ENCODE measurements at regions not wholly inside any gene's neighbourhood (a gene's known extent, or its start where the extent isn't known, plus 50 kb on each side); places are given as distances from the start of the nearest gene placed in this dataset.

DNA sequence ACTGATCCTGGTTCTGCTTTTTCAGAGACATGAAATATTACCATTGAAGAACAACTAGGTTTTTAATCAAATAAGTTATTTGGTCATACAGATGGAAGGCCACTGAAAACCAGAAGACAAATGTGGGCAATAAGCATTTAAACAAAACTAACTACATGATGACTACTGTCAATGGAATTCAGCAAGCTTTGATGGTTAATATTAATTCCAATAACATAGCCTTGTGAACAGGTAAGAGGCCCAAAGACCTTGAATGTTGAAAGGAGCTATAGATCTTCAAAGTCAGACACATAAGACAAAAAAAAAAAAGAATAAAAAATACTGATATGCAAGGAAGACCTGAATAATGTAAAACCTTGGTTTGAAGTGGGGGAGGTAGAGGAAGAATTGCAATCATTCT lies 1955.6 kb upstream of the CELF4 start:
- Histone ChIP-seq H3K9me3 (no peaks in the 10 kb centered on the region), H3K4me1 (no peaks in the 10 kb centered on the region), H3K36me3 (no peaks in the 10 kb centered on the region), H3K27me3 (replicated peaks in 1 of 7) (no peaks in the 10 kb centered on the region), H3K27ac (no peak overlapping the region), H3K4me3 (no peak overlapping the region)
- no peak for DNase-seq
- intact Hi-C loops (cut with DNase I; ENCODE audit: low total_unique reads): no loop called here
- TF ChIP-seq POLR2AphosphoS5 (IDR thresholded peaks at IDR 0.05): no peak
- TF ChIP-seq, protein P1, sequence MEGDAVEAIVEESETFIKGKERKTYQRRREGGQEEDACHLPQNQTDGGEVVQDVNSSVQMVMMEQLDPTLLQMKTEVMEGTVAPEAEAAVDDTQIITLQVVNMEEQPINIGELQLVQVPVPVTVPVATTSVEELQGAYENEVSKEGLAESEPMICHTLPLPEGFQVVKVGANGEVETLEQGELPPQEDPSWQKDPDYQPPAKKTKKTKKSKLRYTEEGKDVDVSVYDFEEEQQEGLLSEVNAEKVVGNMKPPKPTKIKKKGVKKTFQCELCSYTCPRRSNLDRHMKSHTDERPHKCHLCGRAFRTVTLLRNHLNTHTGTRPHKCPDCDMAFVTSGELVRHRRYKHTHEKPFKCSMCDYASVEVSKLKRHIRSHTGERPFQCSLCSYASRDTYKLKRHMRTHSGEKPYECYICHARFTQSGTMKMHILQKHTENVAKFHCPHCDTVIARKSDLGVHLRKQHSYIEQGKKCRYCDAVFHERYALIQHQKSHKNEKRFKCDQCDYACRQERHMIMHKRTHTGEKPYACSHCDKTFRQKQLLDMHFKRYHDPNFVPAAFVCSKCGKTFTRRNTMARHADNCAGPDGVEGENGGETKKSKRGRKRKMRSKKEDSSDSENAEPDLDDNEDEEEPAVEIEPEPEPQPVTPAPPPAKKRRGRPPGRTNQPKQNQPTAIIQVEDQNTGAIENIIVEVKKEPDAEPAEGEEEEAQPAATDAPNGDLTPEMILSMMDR (IDR thresholded peaks at IDR 0.05 in 8 of 11, conservative IDR thresholded peaks at IDR 0.05 in 3 of 11): no peak
- TF ChIP-seq POLR2A (IDR thresholded peaks at IDR 0.05): no peak

DNA sequence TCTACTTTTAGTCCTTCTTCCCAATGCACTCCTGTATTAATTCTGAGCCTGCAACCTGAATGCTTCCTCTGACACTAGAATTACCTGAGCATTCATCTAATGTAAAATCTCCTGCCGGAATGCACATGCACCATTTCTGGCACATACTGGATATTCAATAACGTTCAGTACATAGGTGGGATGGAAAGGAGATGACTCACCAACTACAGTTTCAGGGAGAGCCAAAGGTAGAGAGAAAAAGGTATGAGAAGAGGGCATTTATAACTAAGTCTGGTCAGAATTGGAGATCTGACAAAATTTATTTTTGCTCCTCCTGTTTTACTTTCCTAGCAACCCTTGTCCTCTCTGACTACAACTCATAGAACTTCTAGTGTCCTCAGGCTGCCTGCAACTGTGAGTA lies 1954.1 kb upstream of the CELF4 start:
- intact Hi-C loops (cut with DNase I; ENCODE audit: low total_unique reads): no loop called here
- no peak overlapping the region for H3K27ac ChIP-seq

DNA sequence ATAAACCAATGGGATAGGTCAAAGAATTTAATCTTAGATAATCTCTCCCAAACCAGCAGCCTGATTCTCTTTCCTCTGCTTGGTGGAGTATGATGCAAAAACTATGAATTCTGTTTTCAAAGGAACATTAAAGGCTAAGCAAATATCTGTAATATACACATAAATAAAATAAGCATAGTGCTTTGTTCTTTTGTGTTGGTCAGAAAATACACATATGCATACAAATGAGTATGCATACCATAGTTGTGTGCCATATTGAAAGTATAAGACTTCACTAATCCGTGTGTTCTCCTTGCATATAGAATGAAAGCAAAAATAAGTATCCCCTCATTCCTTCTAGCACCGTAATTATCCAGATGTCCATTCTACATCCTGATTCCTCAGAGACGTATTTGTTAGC lies 1949.7 kb upstream of the CELF4 start:
- intact Hi-C loops (cut with DNase I; ENCODE audit: low total_unique reads): no loop called here
- 79 to 93% (median 86%) methylated on average over 3 of the region's 3 CpGs for WGBS, 5 donors
- Histone ChIP-seq H3K27ac (no peak overlapping the region), H3K4me3 (no peak overlapping the region), H3K36me3 (no peaks in the 10 kb centered on the region), H3K4me1 (no peaks in the 10 kb centered on the region), H3K9me3 (no peaks in the 10 kb centered on the region), H3K27me3 (replicated peaks in 1 of 7) (no peaks in the 10 kb centered on the region)
- DNase-seq: no peak
- TF ChIP-seq POLR2AphosphoS5 (IDR thresholded peaks at IDR 0.05) (no peak), POLR2A (IDR thresholded peaks at IDR 0.05) (no peak)
- TF ChIP-seq, protein P1 (IDR thresholded peaks at IDR 0.05 in 8 of 11, conservative IDR thresholded peaks at IDR 0.05 in 3 of 11): no peak

More for the DNA sequence above, 1954.1 kb upstream of the CELF4 start:
- no peak for TF ChIP-seq POLR2A (IDR thresholded peaks at IDR 0.05)
- TF ChIP-seq POLR2AphosphoS5 (IDR thresholded peaks at IDR 0.05): no peak
- TF ChIP-seq, protein P1 (IDR thresholded peaks at IDR 0.05 in 8 of 11, conservative IDR thresholded peaks at IDR 0.05 in 3 of 11): no peak
- WGBS, 5 donors: 84 to 91% (median 88%) methylated on average over 2 of the region's 2 CpGs
- Histone ChIP-seq H3K36me3 (no peaks in the 10 kb centered on the region), H3K27me3 (replicated peaks in 1 of 7) (no peaks in the 10 kb centered on the region), H3K4me3 (no peak overlapping the region), H3K4me1 (no peaks in the 10 kb centered on the region), H3K9me3 (no peaks in the 10 kb centered on the region)
- no peak for DNase-seq

- Histone ChIP-seq H3K27me3 (replicated peaks in 1 of 7) (no peaks in the 10 kb centered on the region), H3K9me3 (no peaks in the 10 kb centered on the region), H3K4me3 (no peak overlapping the region), H3K36me3 (no peaks in the 10 kb centered on the region), H3K27ac (no peak overlapping the region), H3K4me1 (no peaks in the 10 kb centered on the region)
- TF ChIP-seq POLR2A (IDR thresholded peaks at IDR 0.05): no peak
- TF ChIP-seq, protein P1 (IDR thresholded peaks at IDR 0.05 in 8 of 11, conservative IDR thresholded peaks at IDR 0.05 in 3 of 11): no peak
- no peak for TF ChIP-seq POLR2AphosphoS5 (IDR thresholded peaks at IDR 0.05)
- 62 to 80% (median 67%) methylated on average over 3 of the region's 3 CpGs for WGBS, 5 donors
- intact Hi-C loops (cut with DNase I; ENCODE audit: low total_unique reads): no loop called here
- no peak for DNase-seq
Measured at GRCh38 chr18:39513186-39513585, 1947.6 kb upstream of the CELF4 start.
